Cardiac fibroblast (primary cell): ENCODE measurements at regions not wholly inside any gene's neighbourhood (a gene's known extent, or its start where the extent isn't known, plus 50 kb on each side); places are given as distances from the start of the nearest gene placed in this dataset.

Experiments used
- DNase-seq, 2 donors: peaks; one replicate each; pipeline versions ENCODE4 v3.0.0 to v3.0.0-alpha.2; 2010; ENCODE audit warnings: low read depth in 2 of 2
- H3K4me3 ChIP-seq, 2 donors: replicated peaks in 1 of 2; 1 replicate in 1 of 2; 2 replicates in 1 of 2; pipeline ENCODE4 v1.5.1; 2011; ENCODE audit warnings: low read depth in 2 of 2, low read length in 2 of 2, mild to moderate bottlenecking in 2 of 2, moderate library complexity in 1 of 2
- TF ChIP-seq, protein P1 (sequence below): IDR thresholded peaks from one replicate; pipeline ENCODE4 v1.5.1; 2011; ENCODE audit warnings: low read depth, mild to moderate bottlenecking, low read length, inconsistent platforms

DNA sequence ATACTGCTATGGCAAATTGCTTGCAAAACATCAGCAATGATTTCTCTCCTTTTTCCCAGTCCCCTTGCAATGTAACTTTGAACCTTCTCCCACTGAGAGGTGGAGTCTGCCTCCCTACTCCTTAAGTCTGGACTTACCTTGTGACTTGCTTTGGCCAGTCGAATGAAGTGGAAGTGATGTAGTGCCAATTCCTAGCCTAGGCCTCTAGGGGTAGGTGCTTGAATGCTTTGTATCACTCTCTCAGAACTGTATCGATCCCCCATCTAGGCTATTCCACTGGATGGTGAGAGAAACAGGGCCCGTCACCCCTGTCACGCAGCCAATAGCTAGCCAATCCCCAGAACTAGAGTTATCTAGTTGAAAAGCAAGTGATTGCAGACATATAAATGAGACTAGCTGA lies 238.6 kb downstream of the BTBD3 start:
- no peak for DNase-seq
- H3K4me3 ChIP-seq, result no peak overlapping the region
- TF ChIP-seq, protein P1, sequence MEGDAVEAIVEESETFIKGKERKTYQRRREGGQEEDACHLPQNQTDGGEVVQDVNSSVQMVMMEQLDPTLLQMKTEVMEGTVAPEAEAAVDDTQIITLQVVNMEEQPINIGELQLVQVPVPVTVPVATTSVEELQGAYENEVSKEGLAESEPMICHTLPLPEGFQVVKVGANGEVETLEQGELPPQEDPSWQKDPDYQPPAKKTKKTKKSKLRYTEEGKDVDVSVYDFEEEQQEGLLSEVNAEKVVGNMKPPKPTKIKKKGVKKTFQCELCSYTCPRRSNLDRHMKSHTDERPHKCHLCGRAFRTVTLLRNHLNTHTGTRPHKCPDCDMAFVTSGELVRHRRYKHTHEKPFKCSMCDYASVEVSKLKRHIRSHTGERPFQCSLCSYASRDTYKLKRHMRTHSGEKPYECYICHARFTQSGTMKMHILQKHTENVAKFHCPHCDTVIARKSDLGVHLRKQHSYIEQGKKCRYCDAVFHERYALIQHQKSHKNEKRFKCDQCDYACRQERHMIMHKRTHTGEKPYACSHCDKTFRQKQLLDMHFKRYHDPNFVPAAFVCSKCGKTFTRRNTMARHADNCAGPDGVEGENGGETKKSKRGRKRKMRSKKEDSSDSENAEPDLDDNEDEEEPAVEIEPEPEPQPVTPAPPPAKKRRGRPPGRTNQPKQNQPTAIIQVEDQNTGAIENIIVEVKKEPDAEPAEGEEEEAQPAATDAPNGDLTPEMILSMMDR, result no peak

DNA sequence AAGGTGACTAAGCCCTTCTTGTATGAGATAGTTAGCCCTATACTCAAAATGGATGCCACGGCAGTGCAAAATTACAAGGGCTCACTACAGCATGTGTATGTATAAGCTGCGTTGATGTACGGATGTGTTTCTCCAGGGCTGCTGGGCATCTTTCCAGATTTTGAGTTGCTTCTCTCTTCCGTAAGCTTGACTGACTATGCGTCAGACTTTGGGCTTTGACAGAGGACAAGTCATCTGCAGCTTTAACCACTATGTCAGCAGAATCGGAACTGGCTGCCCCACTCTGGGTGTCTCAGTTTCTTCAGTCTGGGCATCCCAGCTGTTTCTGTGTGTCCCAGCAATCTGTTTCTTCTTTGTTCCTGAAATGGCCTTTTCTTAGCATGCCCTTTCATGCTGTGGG lies 241.6 kb downstream of the BTBD3 start:
- TF ChIP-seq, protein P1, result no peak
- DNase-seq, result no peak
- H3K4me3 ChIP-seq, result no peak overlapping the region

DNA sequence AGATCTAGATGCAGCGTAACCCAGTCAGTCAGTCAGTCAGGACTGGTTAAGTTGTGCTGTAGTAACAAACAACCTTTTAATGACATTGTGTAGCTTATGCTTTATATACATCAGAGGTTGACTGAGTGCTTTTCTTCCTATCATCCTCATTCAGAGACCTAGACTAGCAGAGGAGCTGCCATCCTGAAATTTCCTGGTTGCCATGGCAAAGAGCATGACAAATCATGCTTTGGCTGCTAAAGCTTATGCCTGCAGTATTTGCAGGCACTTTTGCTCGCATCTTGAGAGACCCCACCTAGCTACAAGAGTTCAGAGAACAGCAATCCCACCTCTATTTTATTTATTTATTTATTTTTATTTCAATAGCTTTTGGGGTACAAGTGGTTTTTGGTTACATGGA lies 244.0 kb downstream of the BTBD3 start:
- no peak for DNase-seq
- H3K4me3 ChIP-seq, result no peak overlapping the region
- TF ChIP-seq, protein P1, result no peak

GRCh38 chr20:12166053-12166717 lies 248.5 kb downstream of the BTBD3 start:
- peak; percentile 93 to 98 for DNase-seq
- H3K4me3 ChIP-seq, result no peak overlapping the region
- TF ChIP-seq, protein P1, result no peak

DNA sequence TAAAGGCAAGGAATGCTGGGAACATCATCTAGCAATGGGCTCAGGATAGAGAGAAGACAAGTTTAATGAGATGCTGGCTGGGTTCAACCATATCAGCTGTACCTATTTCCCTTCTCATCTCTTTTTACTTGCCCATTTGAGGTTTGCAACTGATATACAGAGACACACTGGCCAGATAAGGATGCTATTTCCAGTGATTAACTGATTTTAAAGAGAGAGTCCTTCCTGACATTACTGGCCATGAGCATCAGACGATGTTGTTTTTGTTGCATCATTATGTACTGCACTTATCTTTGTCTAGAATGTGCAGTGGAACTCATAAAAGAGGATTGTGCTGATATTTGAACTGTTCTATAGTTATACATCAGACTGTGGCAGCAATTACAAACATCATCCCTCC lies 252.7 kb downstream of the BTBD3 start:
- no peak overlapping the region for H3K4me3 ChIP-seq
- TF ChIP-seq, protein P1, result no peak
- DNase-seq, result no peak

DNA sequence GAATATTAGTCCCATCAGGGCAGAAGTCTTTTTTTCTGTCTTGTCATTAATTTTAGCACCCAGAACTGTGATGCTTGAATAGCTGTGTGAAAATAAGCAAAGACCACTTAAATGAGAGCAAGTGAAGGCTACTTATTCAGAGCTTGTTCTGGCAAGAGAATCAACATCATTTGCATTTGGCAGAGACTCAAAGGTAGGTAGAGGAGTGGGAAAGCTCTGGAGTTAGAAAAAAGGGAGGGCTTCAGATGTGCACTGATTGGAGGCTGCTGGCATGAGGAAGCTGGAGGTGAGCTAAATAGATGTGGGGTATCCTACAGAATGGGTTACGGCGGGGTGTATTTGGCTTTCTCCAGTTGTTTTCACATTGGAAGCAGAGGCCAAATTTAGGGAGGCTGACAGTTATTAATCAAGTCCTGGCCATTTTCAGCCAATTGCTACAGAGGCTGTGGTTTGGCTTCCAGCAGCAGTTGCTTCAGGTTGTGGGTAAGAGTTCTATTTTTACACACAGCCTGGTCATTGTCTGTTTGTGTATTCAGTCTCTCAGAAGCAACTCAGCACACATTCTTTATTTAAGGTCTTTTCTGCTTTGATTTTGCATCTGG lies 254.3 kb downstream of the BTBD3 start:
- TF ChIP-seq, protein P1, result no peak
- DNase-seq, result peak; percentile 83 to 92
- no peak overlapping the region for H3K4me3 ChIP-seq
